ENCODE measurements at regions not wholly inside any gene's neighbourhood (a gene's known extent, or its start where the extent isn't known, plus 50 kb on each side); places are given as distances from the start of the nearest gene placed in this dataset.
"Not testable (repeated sequence)": the region's sequence is repeated elsewhere in the genome, so short reads cannot be mapped to it uniquely, and the experiment has no call there.

GRCh38 chr17:71874773-71875172, 246.0 kb upstream of the SOX9 start:
- H3K4ac ChIP-seq (replicated peaks; ENCODE audit: insufficient read length, low read depth, low read length); H3K4me3 ChIP-seq (ENCODE audit: extremely low read depth in 1 of 4, insufficient read depth in 2 of 4, low read depth in 3 of 4, low read length in 4 of 4); POLR2A ChIA-PET (ENCODE audit: partially characterized antibody); H3K9me3 ChIP-seq (ENCODE audit: insufficient read depth in 2 of 2, low read depth in 1 of 2, low read length in 1 of 2); H3K9ac ChIP-seq (replicated peaks in 1 of 4; ENCODE audit: extremely low read depth in 1 of 4, low read depth in 3 of 4, low read length in 3 of 4); H3K14ac ChIP-seq (ENCODE audit: insufficient read length); H2BK20ac ChIP-seq (ENCODE audit: low read length); H2BK5ac ChIP-seq (ENCODE audit: low read depth, low read length); DNase-seq (ENCODE audit: low read depth in 1 of 2, low spot score in 2 of 2); H4K20me1 ChIP-seq (replicated peaks in 1 of 2; ENCODE audit: control insufficient read depth in 1 of 2, insufficient read depth in 2 of 2, low read length in 2 of 2); H4K5ac ChIP-seq (ENCODE audit: insufficient read length, low read depth, low read length); H3K56ac ChIP-seq (replicated peaks; ENCODE audit: insufficient read length, low read depth, low read length); H2AFZ ChIP-seq (ENCODE audit: low read length); H4K91ac ChIP-seq (replicated peaks; ENCODE audit: insufficient read length, low read length); H3K23ac ChIP-seq (ENCODE audit: insufficient read length); H3K18ac ChIP-seq (ENCODE audit: extremely low read depth, low read length); H3K27me3 ChIP-seq (replicated peaks in 1 of 4; ENCODE audit: control insufficient read depth in 3 of 4, extremely low read depth in 1 of 4, insufficient read depth in 3 of 4, low read length in 3 of 4); H3K79me1 ChIP-seq (ENCODE audit: low read depth, low read length); CTCF ChIA-PET (ENCODE audit: partially characterized antibody); H2BK120ac ChIP-seq (replicated peaks; ENCODE audit: low read depth, low read length); H3K23me2 ChIP-seq (ENCODE audit: low read depth, low read length); H2AK5ac ChIP-seq (ENCODE audit: low read depth, low read length); FAIRE-seq; H3K4me2 ChIP-seq (ENCODE audit: insufficient read depth in 1 of 2, low read depth in 2 of 2, low read length in 2 of 2); H3K4me1 ChIP-seq (replicated peaks in 1 of 4; ENCODE audit: control insufficient read depth in 3 of 4, insufficient read depth in 4 of 4, low read length in 3 of 4); H2BK15ac ChIP-seq (ENCODE audit: low read length); H3K36me3 ChIP-seq (ENCODE audit: control insufficient read depth in 2 of 4, insufficient read depth in 4 of 4, low read length in 3 of 4); H3K79me2 ChIP-seq (ENCODE audit: control insufficient read depth in 1 of 2, insufficient read depth in 2 of 2, low read length in 2 of 2); H4K8ac ChIP-seq (ENCODE audit: extremely low read depth, insufficient read depth, low read length); H2BK12ac ChIP-seq (ENCODE audit: low read depth, low read length); H3K27ac ChIP-seq (ENCODE audit: low read depth, low read length): not testable (repeated sequence)
- WGBS, 2 experiments (ENCODE audit: extremely low coverage in 1 of 2, insufficient coverage in 1 of 2, insufficient read length in 1 of 2, insufficient replicate concordance in 2 of 2, low coverage in 1 of 2, low lambda C conversion rate in 2 of 2, missing lambda C conversion rate in 1 of 2), result 83% methylated on average over 2 of the region's 2 CpGs; no CpG with 5 or more reads in 1 of the 2 experiments
